SK-N-SH (cell line): ENCODE measurements at regions not wholly inside any gene's neighbourhood (a gene's known extent, or its start where the extent isn't known, plus 50 kb on each side); places are given as distances from the start of the nearest gene placed in this dataset.
A peak's percentile ranks its signal among the peaks of the same experiment; 100 is the strongest.

ENCODE experiments used
- CTCF ChIA-PET: fragments of 300-600, 350-600 bp; formaldehyde crosslinking; extraction: SDS; loops from one replicate; lab custom pipeline; 2021; lab: Yijun Ruan, JAX
- POLR2A ChIA-PET: fragments of 350-600 bp; sonication (Branson Sonifier 250); formaldehyde crosslinking; extraction: SDS; loops from one replicate; lab custom pipeline; 2020; ENCODE audit warnings: antibody characterized with exemption, inconsistent platforms; lab: Yijun Ruan, JAX
- DNase-seq: peaks from one replicate; pipeline ENCODE4 v3.0.0; 2012
- H2AFZ ChIP-seq: fragments of 200-600 bp; sonication (generic); 2 replicates; pipeline ENCODE4 v1.8.1; 2016; ENCODE audit warnings: antibody characterized with exemption, mild to moderate bottlenecking, low read depth
- H3F3A ChIP-seq: fragments of 200-600 bp; sonication (generic); replicated peaks from 2 replicates; pipeline ENCODE3; 2016; ENCODE audit warnings: antibody characterized with exemption, mild to moderate bottlenecking; ENCODE audit not compliant: insufficient read depth
- H3K27ac ChIP-seq, 2 experiments: fragments of 200-500 bp in 1 of 2; fragments of 200-600 bp in 1 of 2; sonication (Bioruptor generic) in 1 of 2; sonication (generic), shearing (Covaris generic) in 1 of 2; 2 replicates each; pipeline versions ENCODE4 v1.5.1 to v1.6.1; 2014 to 2016; ENCODE audit warnings: low read depth in 2 of 2, inconsistent platforms in 1 of 2, low read length in 1 of 2, mild to moderate bottlenecking in 1 of 2, mixed read lengths in 1 of 2
- H3K27me3 ChIP-seq: fragments of 200-600 bp; sonication (generic), shearing (Covaris generic); 2 replicates; pipeline ENCODE4 v1.6.1; 2016; ENCODE audit warnings: mixed run types; ENCODE audit not compliant: insufficient read depth
- H3K36me3 ChIP-seq, 2 experiments: fragments of 200-500 bp in 1 of 2; fragments of 200-600 bp in 1 of 2; sonication (Bioruptor generic) in 1 of 2; sonication (generic) in 1 of 2; replicated peaks in 1 of 2; 2 replicates each; pipeline versions ENCODE3 to v1.5.1; 2014 to 2016; ENCODE audit warnings: low read length in 1 of 2, mild to moderate bottlenecking in 1 of 2; ENCODE audit not compliant: insufficient read depth in 2 of 2, control insufficient read depth in 1 of 2
- H3K4me1 ChIP-seq, 2 experiments: fragments of 200-500 bp in 1 of 2; fragments of 200-600 bp in 1 of 2; sonication (Bioruptor generic) in 1 of 2; sonication (generic), shearing (Covaris generic) in 1 of 2; 2 replicates each; pipeline versions ENCODE4 v1.5.1 to v1.6.1; 2014 to 2016; ENCODE audit warnings: low read depth in 1 of 2, low read length in 1 of 2, mixed run types in 1 of 2; ENCODE audit not compliant: insufficient read depth in 2 of 2, control insufficient read depth in 1 of 2
- H3K4me2 ChIP-seq: fragments of 200-600 bp; sonication (generic), shearing (Covaris generic); 2 replicates; pipeline ENCODE4 v1.6.1; 2017; ENCODE audit warnings: mixed run types
- H3K4me3 ChIP-seq, 2 experiments: fragments of 200-500 bp in 1 of 2; fragments of 200-600 bp in 1 of 2; sonication (Bioruptor generic) in 1 of 2; sonication (generic), shearing (Covaris generic) in 1 of 2; 2 replicates each; pipeline versions ENCODE4 v1.5.1 to v1.8.1; 2014 to 2016; ENCODE audit warnings: low read depth in 2 of 2, inconsistent platforms in 1 of 2, low read length in 1 of 2, mild to moderate bottlenecking in 1 of 2, mixed read lengths in 1 of 2, moderate library complexity in 1 of 2
- H3K79me2 ChIP-seq: fragments of 200-600 bp; sonication (generic); 2 replicates; pipeline ENCODE4 v1.8.1; 2017; ENCODE audit warnings: mild to moderate bottlenecking; ENCODE audit not compliant: insufficient read depth
- H3K9ac ChIP-seq: fragments of 200-600 bp; sonication (generic); 2 replicates; pipeline ENCODE4 v1.6.1; 2017; ENCODE audit warnings: mixed run types
- H3K9me2 ChIP-seq: fragments of 200-600 bp; sonication (generic); 2 replicates; pipeline ENCODE4 v1.6.1; 2017; ENCODE audit warnings: mixed run types
- H3K9me3 ChIP-seq: fragments of 200-600 bp; sonication (generic); 2 replicates; pipeline ENCODE4 v1.6.1; 2017; ENCODE audit warnings: mixed run types, mild to moderate bottlenecking, moderate library complexity
- H4K20me1 ChIP-seq: fragments of 200-600 bp; sonication (generic); 2 replicates; pipeline ENCODE4 v1.6.1; 2017; ENCODE audit warnings: mild to moderate bottlenecking, mixed run types; ENCODE audit not compliant: insufficient read depth
- FOSL2 ChIP-seq: IDR thresholded peaks from 2 replicates; pipeline ENCODE4 v1.4.0; 2012; ENCODE audit warnings: low read depth, mild to moderate bottlenecking, moderate library complexity, borderline replicate concordance
- FOXJ3 ChIP-seq: sonication (generic); formaldehyde crosslinking; IDR thresholded peaks from 2 replicates; pipeline ENCODE4 v1.5.1; 2020; ENCODE audit warnings: mild to moderate bottlenecking, missing genetic modification reagents
- IRF3 ChIP-seq: fragments of 150-350 bp; IDR thresholded peaks from 2 replicates; pipeline ENCODE4 v1.6.1; 2016; ENCODE audit warnings: mild to moderate bottlenecking, low read depth, low read length
- MXI1 ChIP-seq: IDR thresholded peaks from 2 replicates; pipeline ENCODE4 v1.6.1; 2012; ENCODE audit warnings: mild to moderate bottlenecking, low read depth, low read length, improper control_type of control experiment
- NRF1 ChIP-seq: IDR thresholded peaks from 2 replicates; pipeline ENCODE4 v1.6.1; 2012; ENCODE audit warnings: low read depth, mild to moderate bottlenecking, low read length
- POLR2AphosphoS5 ChIP-seq: IDR thresholded peaks from 2 replicates; pipeline ENCODE4 v1.6.1; 2012; ENCODE audit warnings: low read depth, low read length
- RFX5 ChIP-seq: IDR thresholded peaks from 2 replicates; pipeline ENCODE4 v1.6.1; 2012; ENCODE audit warnings: mild to moderate bottlenecking, improper control_type of control experiment, low read length
- RXRA ChIP-seq: IDR thresholded peaks from 2 replicates; pipeline ENCODE4 v1.4.0; 2012; ENCODE audit warnings: low read depth, mild to moderate bottlenecking, borderline replicate concordance
- SIN3A ChIP-seq: IDR thresholded peaks from 2 replicates; pipeline ENCODE4 v1.6.1; 2012; ENCODE audit warnings: low read depth, mild to moderate bottlenecking, low read length, moderate library complexity, borderline replicate concordance
- SMC3 ChIP-seq: IDR thresholded peaks from 2 replicates; pipeline ENCODE4 v1.6.1; 2012; ENCODE audit warnings: low read depth, low read length, improper control_type of control experiment
- TAF1 ChIP-seq: IDR thresholded peaks from 2 replicates; pipeline ENCODE4 v1.6.1; 2012; ENCODE audit warnings: low read depth, mild to moderate bottlenecking, low read length, moderate library complexity, borderline replicate concordance
- TCF12 ChIP-seq: IDR thresholded peaks from 2 replicates; pipeline ENCODE4 v1.4.0; 2012
- YY1 ChIP-seq: IDR thresholded peaks from 2 replicates; pipeline ENCODE4 v1.4.0; 2012; ENCODE audit warnings: low read depth, mild to moderate bottlenecking
- WGBS: methylation state at CpG from one replicate; pipeline ENCODE4 v1.1.6; 2017; ENCODE audit warnings: low lambda C conversion rate; 5-methylcytosine and 5-hydroxymethylcytosine counted together
- TF ChIP-seq, protein P1 (sequence below): IDR thresholded peaks from 2 replicates; pipeline ENCODE4; 2012
- TF ChIP-seq, protein P2 (sequence below): IDR thresholded peaks from 2 replicates; pipeline ENCODE4 v1.4.0; 2012; ENCODE audit warnings: low read depth, borderline replicate concordance
- TF ChIP-seq, protein P3 (sequence below): IDR thresholded peaks from 2 replicates; pipeline ENCODE4 v1.6.1; 2012; ENCODE audit warnings: mild to moderate bottlenecking, low read depth, low read length, moderate library complexity
- TF ChIP-seq, protein P4 (sequence below): fragments of 200-600 bp; sonication (generic); IDR thresholded peaks from 2 replicates; pipeline ENCODE4 v1.6.1; 2017; ENCODE audit warnings: antibody characterized with exemption, mild to moderate bottlenecking, moderate library complexity

GRCh38 chr14:22378181-22378580, 210.8 kb downstream of the DAD1 start:
- WGBS = 6% methylated on average over 2 of the region's 2 CpGs
- Histone ChIP-seq H4K20me1 (no peaks in the 10 kb centered on the region), H3K9ac (no peak overlapping the region), H3K27me3 (peaks cover 5% of the 10 kb centered on the region; the same call in 1 of the 2 replicates), H3K9me3 (no peaks in the 10 kb centered on the region), H3K4me1 (0 out of 4 replicates have a peak, but pooled peaks cover 0 to 13% of the 10 kb centered on the region in 2 experiments), H3F3A (no peaks in the 10 kb centered on the region), H3K9me2 (no peaks in the 10 kb centered on the region), H3K36me3 (no peaks in the 10 kb centered on the region), H2AFZ (no peak overlapping the region), H3K4me3 (no peak overlapping the region), H3K4me2 (no peak overlapping the region), H3K79me2 (no peaks in the 10 kb centered on the region; the same call in 1 of the 2 replicates), H3K27ac (no peak overlapping the region)
- DNase-seq = no peak
- TF ChIP-seq TAF1 (no peak), NRF1 (no peak), FOSL2 (no peak), SIN3A (no peak), IRF3 (no peak), POLR2AphosphoS5 (no peak), FOXJ3 (CRISPR knock-in tag) (no peak)
- TF ChIP-seq, protein P1, sequence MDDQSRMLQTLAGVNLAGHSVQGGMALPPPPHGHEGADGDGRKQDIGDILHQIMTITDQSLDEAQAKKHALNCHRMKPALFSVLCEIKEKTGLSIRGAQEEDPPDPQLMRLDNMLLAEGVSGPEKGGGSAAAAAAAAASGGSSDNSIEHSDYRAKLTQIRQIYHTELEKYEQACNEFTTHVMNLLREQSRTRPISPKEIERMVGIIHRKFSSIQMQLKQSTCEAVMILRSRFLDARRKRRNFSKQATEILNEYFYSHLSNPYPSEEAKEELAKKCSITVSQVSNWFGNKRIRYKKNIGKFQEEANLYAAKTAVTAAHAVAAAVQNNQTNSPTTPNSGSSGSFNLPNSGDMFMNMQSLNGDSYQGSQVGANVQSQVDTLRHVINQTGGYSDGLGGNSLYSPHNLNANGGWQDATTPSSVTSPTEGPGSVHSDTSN = no peak
- TF ChIP-seq, protein P2, sequence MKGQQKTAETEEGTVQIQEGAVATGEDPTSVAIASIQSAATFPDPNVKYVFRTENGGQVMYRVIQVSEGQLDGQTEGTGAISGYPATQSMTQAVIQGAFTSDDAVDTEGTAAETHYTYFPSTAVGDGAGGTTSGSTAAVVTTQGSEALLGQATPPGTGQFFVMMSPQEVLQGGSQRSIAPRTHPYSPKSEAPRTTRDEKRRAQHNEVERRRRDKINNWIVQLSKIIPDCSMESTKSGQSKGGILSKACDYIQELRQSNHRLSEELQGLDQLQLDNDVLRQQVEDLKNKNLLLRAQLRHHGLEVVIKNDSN = no peak
- ChIA-PET CTCF (interaction anchor here (0.6 to 1.0 kb wide), 2 partner anchors 58 to 306 kb away, joined by 3 read pairs; no protein-coding TSS in a partner anchor), POLR2A (no interaction called here)

DNA sequence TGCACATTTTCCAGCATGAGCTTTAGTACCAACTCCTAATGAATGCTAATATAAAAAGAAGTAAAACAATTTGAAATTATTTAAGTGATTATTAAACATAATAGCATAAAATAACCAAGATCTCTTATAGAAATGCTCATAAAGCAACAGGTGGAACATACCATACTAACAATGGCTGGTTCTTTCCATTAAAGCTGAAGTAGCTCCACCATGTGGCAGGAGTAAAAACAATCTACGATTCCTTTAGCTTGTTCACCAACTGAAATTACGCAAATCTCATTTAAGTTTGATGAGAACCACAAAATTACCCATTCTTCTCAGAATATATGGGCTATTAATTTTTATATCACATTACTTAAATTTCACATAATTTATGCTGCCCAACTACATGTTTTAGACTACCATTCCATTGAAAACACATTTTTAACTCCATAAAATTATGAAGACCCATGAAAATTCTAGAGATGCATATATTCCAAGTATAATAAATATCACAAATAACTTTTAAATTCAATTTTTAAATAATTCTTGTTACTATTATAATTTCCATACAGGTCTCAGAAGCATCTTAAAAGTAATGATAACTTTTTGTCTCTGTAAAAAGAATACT, 213.6 kb downstream of the DAD1 start:
- POLR2A ChIA-PET = no interaction called here
- no peaks in the 10 kb centered on the region for H3K9me2 ChIP-seq
- peaks cover 5% of the 10 kb centered on the region; the same call in 1 of the 2 replicates for H3K27me3 ChIP-seq
- TF ChIP-seq SMC3 (peak; percentile 49), IRF3 (no peak), NRF1 (no peak), RFX5 (no peak), YY1 (no peak), MXI1 (no peak), RXRA (no peak), TCF12 (no peak)
- TF ChIP-seq, protein P3, sequence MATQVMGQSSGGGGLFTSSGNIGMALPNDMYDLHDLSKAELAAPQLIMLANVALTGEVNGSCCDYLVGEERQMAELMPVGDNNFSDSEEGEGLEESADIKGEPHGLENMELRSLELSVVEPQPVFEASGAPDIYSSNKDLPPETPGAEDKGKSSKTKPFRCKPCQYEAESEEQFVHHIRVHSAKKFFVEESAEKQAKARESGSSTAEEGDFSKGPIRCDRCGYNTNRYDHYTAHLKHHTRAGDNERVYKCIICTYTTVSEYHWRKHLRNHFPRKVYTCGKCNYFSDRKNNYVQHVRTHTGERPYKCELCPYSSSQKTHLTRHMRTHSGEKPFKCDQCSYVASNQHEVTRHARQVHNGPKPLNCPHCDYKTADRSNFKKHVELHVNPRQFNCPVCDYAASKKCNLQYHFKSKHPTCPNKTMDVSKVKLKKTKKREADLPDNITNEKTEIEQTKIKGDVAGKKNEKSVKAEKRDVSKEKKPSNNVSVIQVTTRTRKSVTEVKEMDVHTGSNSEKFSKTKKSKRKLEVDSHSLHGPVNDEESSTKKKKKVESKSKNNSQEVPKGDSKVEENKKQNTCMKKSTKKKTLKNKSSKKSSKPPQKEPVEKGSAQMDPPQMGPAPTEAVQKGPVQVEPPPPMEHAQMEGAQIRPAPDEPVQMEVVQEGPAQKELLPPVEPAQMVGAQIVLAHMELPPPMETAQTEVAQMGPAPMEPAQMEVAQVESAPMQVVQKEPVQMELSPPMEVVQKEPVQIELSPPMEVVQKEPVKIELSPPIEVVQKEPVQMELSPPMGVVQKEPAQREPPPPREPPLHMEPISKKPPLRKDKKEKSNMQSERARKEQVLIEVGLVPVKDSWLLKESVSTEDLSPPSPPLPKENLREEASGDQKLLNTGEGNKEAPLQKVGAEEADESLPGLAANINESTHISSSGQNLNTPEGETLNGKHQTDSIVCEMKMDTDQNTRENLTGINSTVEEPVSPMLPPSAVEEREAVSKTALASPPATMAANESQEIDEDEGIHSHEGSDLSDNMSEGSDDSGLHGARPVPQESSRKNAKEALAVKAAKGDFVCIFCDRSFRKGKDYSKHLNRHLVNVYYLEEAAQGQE = no peak
- TF ChIP-seq, protein P4, sequence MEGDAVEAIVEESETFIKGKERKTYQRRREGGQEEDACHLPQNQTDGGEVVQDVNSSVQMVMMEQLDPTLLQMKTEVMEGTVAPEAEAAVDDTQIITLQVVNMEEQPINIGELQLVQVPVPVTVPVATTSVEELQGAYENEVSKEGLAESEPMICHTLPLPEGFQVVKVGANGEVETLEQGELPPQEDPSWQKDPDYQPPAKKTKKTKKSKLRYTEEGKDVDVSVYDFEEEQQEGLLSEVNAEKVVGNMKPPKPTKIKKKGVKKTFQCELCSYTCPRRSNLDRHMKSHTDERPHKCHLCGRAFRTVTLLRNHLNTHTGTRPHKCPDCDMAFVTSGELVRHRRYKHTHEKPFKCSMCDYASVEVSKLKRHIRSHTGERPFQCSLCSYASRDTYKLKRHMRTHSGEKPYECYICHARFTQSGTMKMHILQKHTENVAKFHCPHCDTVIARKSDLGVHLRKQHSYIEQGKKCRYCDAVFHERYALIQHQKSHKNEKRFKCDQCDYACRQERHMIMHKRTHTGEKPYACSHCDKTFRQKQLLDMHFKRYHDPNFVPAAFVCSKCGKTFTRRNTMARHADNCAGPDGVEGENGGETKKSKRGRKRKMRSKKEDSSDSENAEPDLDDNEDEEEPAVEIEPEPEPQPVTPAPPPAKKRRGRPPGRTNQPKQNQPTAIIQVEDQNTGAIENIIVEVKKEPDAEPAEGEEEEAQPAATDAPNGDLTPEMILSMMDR = peak; percentile 71

More for the DNA sequence above, 213.6 kb downstream of the DAD1 start:
- Histone ChIP-seq H3F3A (no peaks in the 10 kb centered on the region), H3K79me2 (no peaks in the 10 kb centered on the region; the same call in 1 of the 2 replicates), H3K4me1 (0 out of 4 replicates have a peak, but pooled peaks cover 0 to 9% of the 10 kb centered on the region in 2 experiments), H3K27ac (no peak overlapping the region), H3K9ac (no peak overlapping the region), H2AFZ (no peak overlapping the region), H4K20me1 (no peaks in the 10 kb centered on the region), H3K9me3 (no peaks in the 10 kb centered on the region), H3K4me2 (no peak overlapping the region), H3K36me3 (no peaks in the 10 kb centered on the region), H3K4me3 (no peak overlapping the region)
- WGBS = 4% methylated on average over 2 of the region's 2 CpGs
- CTCF ChIA-PET = interaction anchor here (0.7 to 2.9 kb wide), 11 partner anchors 9 to 189 kb away, joined by 3 to 24 read pairs (median 4); no protein-coding TSS in a partner anchor
- DNase-seq = peak; percentile 21
